ENCODE measurements at regions not wholly inside any gene's neighbourhood (a gene's known extent, or its start where the extent isn't known, plus 50 kb on each side); places are given as distances from the start of the nearest gene placed in this dataset.

- H3K9ac ChIP-seq (replicated peaks; ENCODE audit: extremely low read depth, insufficient read depth, low read length), result no peak overlapping the region
- no peak overlapping the region for H3K4me2 ChIP-seq (ENCODE audit: insufficient read depth, low read length)
- BruUV-seq (replicated peaks), result no TSS peak
- H3K79me2 ChIP-seq (ENCODE audit: control insufficient read depth, insufficient read depth, low read length), result no peaks in the 10 kb centered on the region
- no peaks in the 10 kb centered on the region for H3K27me3 ChIP-seq (ENCODE audit: control insufficient read depth in 2 of 2, insufficient read depth in 2 of 2, low read length in 2 of 2)
- FAIRE-seq, result no peak
- no peaks in the 10 kb centered on the region for H3K9me3 ChIP-seq (replicated peaks; ENCODE audit: control insufficient read depth, insufficient read depth, low read length)
- no peak overlapping the region for H2AFZ ChIP-seq (ENCODE audit: low read depth, low read length)
- H3K36me3 ChIP-seq (ENCODE audit: control insufficient read depth in 2 of 2, extremely low read depth in 1 of 2, insufficient read depth in 2 of 2, low read length in 2 of 2), result no peaks in the 10 kb centered on the region
- no peaks in the 10 kb centered on the region for H3K9me1 ChIP-seq (replicated peaks; ENCODE audit: control insufficient read depth, extremely low read depth, insufficient read depth, low read length)
- ChIA-PET CTCF (no interaction called here), POLR2A (no interaction called here)
- dilution Hi-C loops (cut with MboI; ENCODE audit: extremely low pct_ligation_motif_present, low sequenced_read_pairs) (no loop called here), intact Hi-C loops (cut with micrococcal nuclease) (no loop called here)
- H3K4me1 ChIP-seq (ENCODE audit: control insufficient read depth, extremely low read depth, insufficient read depth, low read length), result no peaks in the 10 kb centered on the region
- H3K4me3 ChIP-seq (replicated peaks in 1 of 3; ENCODE audit: insufficient read depth in 1 of 3, low read depth in 1 of 3, low read length in 3 of 3), result no peak overlapping the region
- DNase-seq (ENCODE audit: low read depth, low spot score), result no peak
- H3K27ac ChIP-seq (ENCODE audit: insufficient read depth, low read depth, low read length), result no peak overlapping the region
- TF ChIP-seq JUN (IDR thresholded peaks at IDR 0.05; ENCODE audit: borderline replicate concordance, insufficient read depth, insufficient read length, low read depth), result no peak
- no peak for TF ChIP-seq EZH2 (IDR thresholded peaks at IDR 0.05; ENCODE audit: borderline replicate concordance, low read depth, low read length, severe bottlenecking)
- TF ChIP-seq POLR2AphosphoS5 (IDR thresholded peaks at IDR 0.05; ENCODE audit: insufficient read depth, low read depth, low read length), result no peak
- TF ChIP-seq MYC (IDR thresholded peaks at IDR 0.05; ENCODE audit: low read depth, low read length), result no peak
- TF ChIP-seq POLR2A (IDR thresholded peaks at IDR 0.05; ENCODE audit: low read depth, low read length), result no peak
- no peak for TF ChIP-seq FOS (IDR thresholded peaks at IDR 0.05; ENCODE audit: borderline replicate concordance, insufficient read depth, low read length)
- no peak for TF ChIP-seq MAX (IDR thresholded peaks at IDR 0.05; ENCODE audit: insufficient read depth, insufficient read length)
- no peak for TF ChIP-seq GATA2 (IDR thresholded peaks at IDR 0.05; ENCODE audit: insufficient read depth, insufficient read length, low read depth, low read length)
- no peak for TF ChIP-seq CTCF (IDR thresholded peaks at IDR 0.05; ENCODE audit: extremely low read depth in 1 of 2, insufficient read depth in 1 of 2, low read depth in 1 of 2, low read length in 2 of 2)
- H4K20me1 ChIP-seq (replicated peaks; ENCODE audit: control insufficient read depth, extremely low read depth, insufficient read depth, low read length), result no peaks in the 10 kb centered on the region
Observed at GRCh38 chr4:156021298-156021697, 67.6 kb upstream of the CTSO start.

All from endothelial cell of umbilical vein (primary cell).